ENCODE measurements at regions not wholly inside any gene's neighbourhood (a gene's known extent, or its start where the extent isn't known, plus 50 kb on each side); places are given as distances from the start of the nearest gene placed in this dataset.
"Not testable (repeated sequence)": the region's sequence is repeated elsewhere in the genome, so short reads cannot be mapped to it uniquely, and the experiment has no call there.

DNA sequence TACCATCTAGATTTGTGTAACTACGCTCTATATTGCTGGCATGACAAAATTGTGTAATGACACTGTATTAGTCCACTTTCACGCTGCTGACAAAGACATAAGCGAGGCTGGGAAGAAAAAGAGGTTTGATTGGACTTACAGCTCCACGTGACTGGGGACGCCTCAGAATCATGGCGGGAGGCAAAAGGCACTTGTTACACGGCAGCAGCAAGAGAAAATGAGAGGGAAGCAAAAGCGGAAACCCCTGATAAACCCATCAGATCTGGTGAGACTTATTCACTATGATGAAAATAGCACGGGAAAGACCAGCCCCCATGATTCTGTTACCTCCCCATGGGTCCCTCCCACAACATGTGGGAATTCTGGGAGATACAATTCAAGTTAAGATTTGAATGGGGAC, 905.7 kb downstream of the DIPK2A start:
- no peak for DNase-seq (ENCODE audit: low spot score)
- TF ChIP-seq CTCF (IDR thresholded peaks at IDR 0.05; ENCODE audit: extremely low read depth, missing control alignments), result no peak

GRCh38 chr3:144879701-144880100, 908.1 kb downstream of the DIPK2A start:
- no peak for DNase-seq (ENCODE audit: low spot score)
- TF ChIP-seq CTCF (IDR thresholded peaks at IDR 0.05; ENCODE audit: extremely low read depth, missing control alignments), result no peak

- no peak for DNase-seq (ENCODE audit: low spot score)
- TF ChIP-seq CTCF (IDR thresholded peaks at IDR 0.05; ENCODE audit: extremely low read depth, missing control alignments), result no peak
Observed at GRCh38 chr3:144893980-144894379, 922.4 kb downstream of the DIPK2A start.

DNA sequence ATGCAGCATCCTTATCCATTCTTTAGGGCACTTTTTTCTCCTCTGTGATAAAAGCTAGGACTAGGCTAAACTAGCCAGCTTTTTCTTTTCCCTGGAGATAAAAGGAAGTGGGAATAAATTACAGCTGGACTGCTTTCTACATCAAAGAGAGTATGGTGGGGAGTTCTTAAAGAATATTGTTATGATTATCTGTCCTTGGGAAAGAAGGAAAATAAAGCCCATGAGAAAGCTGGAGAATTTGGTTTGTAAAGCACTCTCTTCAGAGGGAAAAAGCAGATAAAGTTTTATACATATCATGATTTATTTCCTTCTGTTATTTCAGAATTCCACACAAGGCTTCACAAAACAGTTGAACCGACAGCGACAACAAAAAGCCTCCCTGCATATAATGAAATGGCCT, 923.0 kb downstream of the DIPK2A start:
- no peak for TF ChIP-seq CTCF (IDR thresholded peaks at IDR 0.05; ENCODE audit: extremely low read depth, missing control alignments)

GRCh38 chr3:144900366-144900765, 928.7 kb downstream of the DIPK2A start:
- no peak for DNase-seq (ENCODE audit: low spot score)
- TF ChIP-seq CTCF (IDR thresholded peaks at IDR 0.05; ENCODE audit: extremely low read depth, missing control alignments), result no peak

More for the DNA sequence above, 923.0 kb downstream of the DIPK2A start:
- DNase-seq (ENCODE audit: low spot score), result no peak

- not testable (repeated sequence) for DNase-seq (ENCODE audit: low spot score)
Observed at GRCh38 chr3:144907581-144907980, 936.0 kb downstream of the DIPK2A start.

DNA sequence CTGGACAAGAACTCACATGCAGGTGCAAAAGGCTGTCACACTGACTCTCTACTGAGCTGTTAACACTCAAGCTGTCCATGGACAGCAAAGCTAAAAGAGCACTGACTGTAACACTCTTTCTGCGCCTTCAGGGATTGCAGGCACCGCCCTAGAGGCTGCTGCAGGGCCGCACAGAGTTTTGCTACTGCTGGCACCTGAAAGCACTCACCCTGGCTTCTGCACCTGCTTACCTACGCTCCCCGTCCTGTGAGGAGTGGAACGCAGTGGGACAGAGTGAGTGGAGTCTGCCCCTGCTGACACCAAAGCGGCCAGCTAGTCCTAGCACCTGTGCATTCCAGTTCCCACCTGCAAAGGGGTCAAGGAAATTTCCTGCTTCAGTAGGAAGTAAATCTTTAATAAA, 941.3 kb downstream of the DIPK2A start:
- no peak for DNase-seq (ENCODE audit: low spot score)
- TF ChIP-seq CTCF (IDR thresholded peaks at IDR 0.05; ENCODE audit: extremely low read depth, missing control alignments), result no peak

DNA sequence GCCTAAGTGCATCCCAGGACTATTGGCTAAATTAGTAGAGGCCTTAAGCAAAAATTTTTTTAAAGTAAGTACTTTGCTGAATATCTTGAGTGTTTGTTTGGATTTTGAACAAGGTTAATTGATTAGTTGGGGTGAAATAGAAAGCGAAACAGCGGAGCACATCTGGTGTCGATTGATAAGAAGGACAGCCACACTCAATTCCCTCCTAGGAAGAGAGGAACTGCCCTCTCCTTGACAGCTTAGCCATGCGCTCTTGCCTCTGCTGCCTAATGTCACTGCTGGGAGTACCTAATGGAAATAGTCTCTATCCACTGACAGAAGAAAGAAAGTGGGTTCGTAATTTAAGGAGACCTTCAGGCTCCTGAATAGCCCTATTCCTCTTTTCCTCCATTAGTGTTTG, 943.6 kb downstream of the DIPK2A start:
- no peak for TF ChIP-seq CTCF (IDR thresholded peaks at IDR 0.05; ENCODE audit: extremely low read depth, missing control alignments)
- no peak for DNase-seq (ENCODE audit: low spot score)
